GM12891 (cell line): ENCODE measurements at regions not wholly inside any gene's neighbourhood (a gene's known extent, or its start where the extent isn't known, plus 50 kb on each side); places are given as distances from the start of the nearest gene placed in this dataset.
"Not testable (repeated sequence)": the region's sequence is repeated elsewhere in the genome, so short reads cannot be mapped to it uniquely, and the experiment has no call there.

Source experiments
- DNase-seq: peaks from one replicate; pipeline ENCODE4 v3.0.0; 2011; ENCODE audit warnings: low spot score; ENCODE audit not compliant: insufficient read length
- FAIRE-seq: peaks from 2 replicates; lab custom pipeline; 2011; peaks lifted over from hg19 to GRCh38; lab: Jason Lieb, UNC
- PAX5 ChIP-seq: IDR thresholded peaks from 2 replicates; pipeline ENCODE4 v1.6.1; 2011; ENCODE audit warnings: low read length, moderate library complexity, mild to moderate bottlenecking; ENCODE audit not compliant: insufficient read depth, severe bottlenecking
- POLR2A ChIP-seq: IDR thresholded peaks from 2 replicates; pipeline ENCODE4 v1.6.1; 2011; ENCODE audit warnings: low read depth, low read length, control low read depth
- POLR2AphosphoS5 ChIP-seq: IDR thresholded peaks from 2 replicates; pipeline ENCODE4 v1.6.1; 2011; ENCODE audit warnings: low read depth, low read length, control low read depth
- POU2F2 ChIP-seq: IDR thresholded peaks from 2 replicates; pipeline ENCODE4 v1.6.1; 2011; ENCODE audit warnings: low read depth, mild to moderate bottlenecking, control low read depth, low read length, moderate library complexity
- SPI1 ChIP-seq: IDR thresholded peaks from 2 replicates; pipeline ENCODE4 v1.6.1; 2011; ENCODE audit warnings: low read depth, low read length, control low read depth
- TAF1 ChIP-seq: IDR thresholded peaks from 2 replicates; pipeline ENCODE4 v1.6.1; 2011; ENCODE audit warnings: low read depth, low read length, control low read depth

DNA sequence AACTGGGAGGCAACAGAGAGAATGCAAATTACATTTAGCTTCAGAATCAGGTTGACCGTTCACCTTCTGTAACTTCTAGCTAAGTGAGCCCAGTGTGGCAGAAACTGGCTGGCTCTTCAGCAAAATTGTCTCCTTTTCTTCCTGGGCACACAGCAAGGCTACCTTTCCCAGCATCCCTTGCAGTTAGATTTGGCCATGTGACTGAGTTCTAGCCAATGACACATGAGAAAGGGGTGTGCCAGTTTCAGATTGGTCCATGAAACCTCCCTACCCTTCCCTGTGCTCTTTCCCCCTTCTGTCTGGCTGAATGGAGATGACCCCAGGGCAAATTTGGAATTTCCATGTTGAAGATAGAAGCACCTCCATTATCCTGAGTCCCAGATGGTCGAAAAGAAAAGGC, 72.5 kb upstream of the SMIM23 start:
- FAIRE-seq (no peak), DNase-seq (no peak)
- no peak for TF ChIP-seq PAX5
- TF ChIP-seq POLR2A: no peak
- TF ChIP-seq POLR2AphosphoS5: no peak
- TF ChIP-seq TAF1: no peak
- TF ChIP-seq POU2F2: no peak
- no peak for TF ChIP-seq SPI1

DNA sequence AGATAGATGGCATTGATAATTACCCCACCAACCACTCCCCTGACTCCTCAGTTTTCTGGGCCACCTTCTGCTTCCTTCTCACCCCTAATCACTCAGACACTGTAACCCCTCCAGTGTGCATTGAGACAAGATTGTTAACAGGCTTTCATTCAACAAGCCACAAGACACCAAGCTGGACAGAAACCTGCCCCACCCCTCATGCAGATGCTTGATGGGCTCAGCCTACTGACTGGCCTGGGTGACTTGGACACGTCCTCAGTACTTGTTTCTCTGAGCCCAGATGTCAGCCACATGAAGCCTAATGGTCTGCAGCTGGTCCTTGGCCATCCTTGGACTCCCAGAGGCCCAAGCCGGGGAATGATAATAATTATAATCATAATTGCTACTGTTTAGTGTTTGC, 71.4 kb upstream of the SMIM23 start:
- FAIRE-seq (no peak), DNase-seq (no peak)

DNA sequence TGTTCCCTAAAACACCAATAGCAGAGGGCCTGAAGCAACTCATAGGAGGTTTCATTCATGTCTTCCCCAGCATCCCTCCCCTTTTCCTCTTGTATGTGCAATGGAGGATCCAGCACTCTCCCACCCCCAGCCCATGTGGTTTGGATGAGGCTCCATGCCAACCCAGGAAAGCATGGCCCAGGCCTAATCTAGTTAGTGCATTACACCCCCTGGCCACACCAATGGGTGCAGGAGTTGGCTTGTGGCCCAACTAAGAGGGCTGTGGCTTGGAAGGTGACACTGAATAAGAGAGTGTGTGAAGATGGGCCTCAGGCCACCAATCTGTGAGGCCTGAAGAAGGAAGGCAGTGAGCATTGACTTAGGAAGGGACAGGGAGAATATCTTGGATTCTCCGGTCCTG, 70.8 kb upstream of the SMIM23 start:
- TF ChIP-seq PAX5: no peak
- TF ChIP-seq TAF1: no peak
- TF ChIP-seq POLR2AphosphoS5: no peak
- TF ChIP-seq POU2F2: no peak
- TF ChIP-seq SPI1: no peak
- no peak for TF ChIP-seq POLR2A
- FAIRE-seq: no peak

More for the DNA sequence above, 71.4 kb upstream of the SMIM23 start:
- TF ChIP-seq POU2F2 (no peak), SPI1 (no peak), TAF1 (no peak), PAX5 (no peak), POLR2A (no peak), POLR2AphosphoS5 (no peak)

DNA sequence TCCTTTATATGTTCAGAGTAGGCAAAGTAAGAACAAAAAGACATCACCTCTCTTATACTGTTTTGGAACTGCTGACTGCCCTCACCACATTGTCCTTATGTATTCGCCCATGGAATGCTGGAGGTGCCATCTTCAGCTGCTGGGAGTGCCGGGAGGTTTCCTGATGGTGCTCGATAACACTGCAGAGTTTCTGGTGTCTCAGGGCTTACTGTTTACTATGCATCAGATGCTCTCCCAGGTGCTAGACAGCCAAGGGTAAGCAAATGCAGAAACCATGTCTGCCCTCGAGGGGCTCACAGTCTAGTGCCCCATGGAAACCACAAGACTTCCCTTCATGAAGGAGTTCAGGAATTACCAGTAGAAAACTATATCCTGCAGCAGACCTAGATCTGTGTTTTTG, 70.1 kb upstream of the SMIM23 start:
- no peak for DNase-seq
- no peak for FAIRE-seq
- no peak for TF ChIP-seq POLR2A
- no peak for TF ChIP-seq PAX5
- no peak for TF ChIP-seq POLR2AphosphoS5
- TF ChIP-seq POU2F2: no peak
- TF ChIP-seq SPI1: no peak
- TF ChIP-seq TAF1: no peak

More for the DNA sequence above, 70.8 kb upstream of the SMIM23 start:
- no peak for DNase-seq

DNA sequence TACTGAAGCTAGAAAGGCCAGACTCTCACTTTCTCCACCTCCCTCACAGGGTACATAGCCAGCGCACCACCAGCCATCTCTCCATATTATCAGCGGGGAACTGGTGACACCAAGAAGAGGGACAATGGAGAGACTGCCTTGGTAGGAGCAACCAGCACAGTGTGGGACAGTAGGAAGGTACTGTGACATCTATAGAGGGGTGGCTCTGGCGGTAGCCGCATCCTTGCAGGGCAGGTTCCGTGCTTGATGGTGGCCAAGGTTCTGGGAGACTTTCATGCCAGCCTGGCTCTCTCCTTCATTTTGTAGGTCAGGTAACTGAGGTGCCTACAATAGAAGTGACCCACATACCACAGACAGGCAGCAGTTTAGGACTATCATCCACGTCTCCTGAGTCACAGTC, 65.5 kb upstream of the SMIM23 start:
- FAIRE-seq: no peak
- no peak for DNase-seq
- TF ChIP-seq POU2F2 (no peak), PAX5 (no peak), TAF1 (no peak), POLR2A (no peak), POLR2AphosphoS5 (no peak), SPI1 (no peak)

DNA sequence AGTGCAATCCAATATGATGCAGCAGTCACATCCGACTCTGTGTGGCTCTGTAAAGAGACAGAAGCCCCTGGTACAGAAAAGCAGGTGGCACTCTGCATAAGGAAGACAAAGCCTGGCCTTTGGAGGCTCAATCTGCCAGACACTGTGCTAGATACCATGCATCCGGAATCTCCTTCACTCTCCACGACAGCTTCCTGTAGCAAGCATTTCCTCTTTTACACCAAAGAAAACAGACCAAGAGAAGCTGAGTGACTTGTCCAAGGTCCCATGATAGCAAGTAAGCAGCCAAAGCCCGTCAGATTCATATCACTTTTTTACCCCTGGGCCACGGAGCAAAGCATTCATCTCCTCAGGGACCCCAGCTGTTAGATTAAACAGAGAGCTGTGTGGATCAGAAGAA, 64.2 kb upstream of the SMIM23 start:
- TF ChIP-seq POLR2A (no peak), POLR2AphosphoS5 (no peak), SPI1 (no peak), TAF1 (no peak), POU2F2 (no peak), PAX5 (no peak)
- FAIRE-seq (no peak), DNase-seq (no peak)

DNA sequence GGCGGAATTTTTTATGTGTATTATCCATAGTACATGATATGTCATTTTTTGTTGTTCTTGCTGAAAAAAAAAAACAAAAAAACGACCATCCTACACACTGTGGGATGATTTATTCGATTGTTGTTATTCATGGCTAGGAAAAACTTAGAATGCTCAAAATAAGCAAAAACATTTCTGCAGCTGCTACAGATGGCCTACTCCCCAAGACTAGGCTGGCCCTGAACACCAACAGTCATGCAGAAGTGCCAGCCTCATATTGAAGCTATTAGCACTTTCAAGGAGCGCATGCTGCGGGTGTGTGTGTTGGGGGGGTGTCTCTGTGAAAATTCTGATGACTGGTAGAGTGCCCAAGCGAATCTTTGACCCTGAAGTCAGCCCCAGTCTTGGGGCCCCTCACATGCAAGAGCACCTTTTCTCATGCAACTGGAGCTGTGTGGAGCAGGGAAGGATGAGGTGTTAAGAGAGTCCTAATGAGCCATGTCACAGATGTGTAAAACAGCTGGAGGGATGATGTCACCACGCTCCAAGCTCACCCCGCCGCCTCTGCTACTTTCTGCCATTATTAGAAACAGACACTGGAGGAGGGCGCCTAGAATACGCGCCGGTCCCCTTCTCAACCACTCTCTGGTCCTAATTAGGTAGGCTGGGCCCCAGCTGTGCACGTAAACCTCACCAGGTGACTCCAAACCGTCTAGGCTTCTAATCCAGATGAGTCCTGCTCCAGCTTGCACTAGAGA, 61.0 kb upstream of the SMIM23 start:
- FAIRE-seq (no peak), DNase-seq (no peak)
- TF ChIP-seq PAX5 (no peak), SPI1 (no peak), POLR2AphosphoS5 (no peak), POLR2A (no peak), POU2F2 (no peak), TAF1 (no peak)

DNA sequence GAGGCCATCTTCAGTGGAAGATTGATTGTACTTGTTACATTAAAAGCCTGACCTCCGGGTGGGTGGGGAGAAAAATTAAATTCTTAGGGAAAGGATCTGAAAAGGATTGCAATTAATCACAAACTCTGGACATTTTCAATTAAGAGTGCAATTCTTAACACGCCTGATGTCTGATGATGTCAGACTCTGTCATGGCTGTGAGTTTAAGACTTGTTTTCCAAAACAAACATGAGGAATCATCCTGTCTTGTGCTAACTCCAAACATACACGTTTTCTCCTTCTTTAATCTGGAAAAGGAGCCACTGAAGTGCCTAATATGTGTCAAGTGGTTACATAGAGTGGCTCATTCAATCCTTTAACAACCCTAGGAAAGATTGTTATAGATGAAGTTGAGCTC, 60.4 kb upstream of the SMIM23 start:
- no peak for TF ChIP-seq SPI1
- no peak for TF ChIP-seq POLR2AphosphoS5
- TF ChIP-seq TAF1: no peak
- TF ChIP-seq POU2F2: no peak
- no peak for TF ChIP-seq PAX5
- no peak for TF ChIP-seq POLR2A
- no peak for FAIRE-seq
- DNase-seq: no peak

DNA sequence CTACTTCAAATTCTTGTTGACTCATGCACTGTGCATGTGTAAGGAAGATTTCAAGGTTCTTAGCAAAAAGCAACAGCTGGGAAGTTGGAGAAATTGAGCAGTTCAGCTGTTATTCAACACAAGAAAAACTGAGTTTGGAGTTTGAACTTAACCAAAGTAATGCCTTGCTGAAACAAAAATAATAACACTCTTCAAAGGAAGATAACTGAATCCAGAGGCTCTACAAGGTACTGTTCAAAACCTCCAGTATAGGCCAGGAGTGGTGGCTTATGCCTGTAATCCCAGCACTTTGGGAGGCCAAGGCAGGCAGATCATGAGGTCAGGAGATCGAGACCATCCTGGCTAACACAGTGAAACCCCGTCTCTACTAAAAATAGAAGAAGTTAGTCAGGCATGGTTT, 58.8 kb upstream of the SMIM23 start:
- DNase-seq, FAIRE-seq: not testable (repeated sequence)

DNA sequence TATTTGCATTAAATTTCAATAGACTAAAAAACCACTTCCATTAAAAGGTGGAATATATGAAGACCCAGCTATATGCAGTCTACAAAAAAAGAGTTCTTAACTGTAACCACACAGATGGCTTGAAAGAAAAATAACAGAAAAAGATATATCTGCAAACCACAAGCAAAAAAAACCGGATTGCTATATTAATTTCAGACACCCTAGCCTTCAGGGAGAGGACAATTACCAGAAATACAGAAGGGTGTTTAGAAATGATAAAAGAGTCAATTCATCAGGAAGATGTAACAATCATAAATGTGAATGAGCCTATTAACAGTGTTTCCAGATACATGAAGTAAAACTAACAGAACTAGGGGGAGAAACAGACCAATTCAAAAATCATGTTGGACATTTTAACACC, 56.9 kb upstream of the SMIM23 start:
- FAIRE-seq: no peak
- no peak for DNase-seq
- TF ChIP-seq POLR2AphosphoS5 (no peak), PAX5 (no peak), POLR2A (no peak)
